A673 (cell line): ENCODE measurements at regions not wholly inside any gene's neighbourhood (a gene's known extent, or its start where the extent isn't known, plus 50 kb on each side); places are given as distances from the start of the nearest gene placed in this dataset.

ENCODE experiments used
- CTCF ChIP-seq: fragments of 300-800, 200-600 bp; sonication (generic); conservative IDR thresholded peaks from 2 replicates; pipeline ENCODE4 v1.5.1; 2017; ENCODE audit warnings: low read depth, mild to moderate bottlenecking, antibody characterized with exemption, low read length, moderate library complexity, mixed read lengths
- EZH2 ChIP-seq: fragments of 200-600 bp; sonication (generic); IDR thresholded peaks from 2 replicates; pipeline ENCODE4 v1.6.1; 2017; ENCODE audit warnings: borderline replicate concordance, low read depth, mild to moderate bottlenecking, mixed read lengths, antibody characterized with exemption, low read length; ENCODE audit not compliant: poor library complexity, severe bottlenecking

GRCh38 chr11:87466223-87466622, 428.5 kb downstream of the TMEM135 start:
- no peak for TF ChIP-seq CTCF
- no peak for TF ChIP-seq EZH2
